Superior temporal gyrus (tissue), 1 donor: ENCODE measurements at regions not wholly inside any gene's neighbourhood (a gene's known extent, or its start where the extent isn't known, plus 50 kb on each side); places are given as distances from the start of the nearest gene placed in this dataset.

Experiments
- DNase-seq: peaks from one replicate; pipeline ENCODE4 v3.0.0-alpha.2; 2016; ENCODE audit errors: extremely low spot score

DNA sequence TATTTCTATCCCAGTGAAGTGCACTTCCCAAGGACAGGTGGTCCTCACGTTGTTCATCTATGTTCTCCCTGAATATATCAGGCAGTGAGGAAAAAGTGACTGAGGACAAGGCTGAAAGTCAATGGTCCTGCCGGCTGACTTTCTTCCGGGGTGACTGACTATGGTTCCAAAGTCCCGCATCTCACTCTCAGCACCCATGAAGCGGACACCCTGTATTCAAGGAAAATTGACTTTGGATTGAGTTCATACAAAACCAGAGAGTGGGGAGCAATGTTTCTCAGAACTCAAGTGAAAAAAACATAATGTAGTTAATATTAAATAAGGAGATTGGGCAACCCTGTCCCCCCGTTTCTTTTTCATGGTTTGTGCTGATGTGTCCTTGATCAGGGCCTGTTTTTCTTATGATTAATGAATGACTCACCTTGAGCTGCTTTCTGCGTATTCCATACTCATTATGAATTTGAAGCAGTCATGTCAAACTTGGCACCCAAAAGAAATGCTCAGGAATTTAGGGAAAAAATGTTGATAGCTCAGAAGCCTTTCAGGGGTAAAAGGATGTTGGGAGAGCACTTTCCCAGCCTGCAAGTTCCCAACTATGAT is 184.0 kb downstream of the CYLD start:
- no peak for DNase-seq

DNA sequence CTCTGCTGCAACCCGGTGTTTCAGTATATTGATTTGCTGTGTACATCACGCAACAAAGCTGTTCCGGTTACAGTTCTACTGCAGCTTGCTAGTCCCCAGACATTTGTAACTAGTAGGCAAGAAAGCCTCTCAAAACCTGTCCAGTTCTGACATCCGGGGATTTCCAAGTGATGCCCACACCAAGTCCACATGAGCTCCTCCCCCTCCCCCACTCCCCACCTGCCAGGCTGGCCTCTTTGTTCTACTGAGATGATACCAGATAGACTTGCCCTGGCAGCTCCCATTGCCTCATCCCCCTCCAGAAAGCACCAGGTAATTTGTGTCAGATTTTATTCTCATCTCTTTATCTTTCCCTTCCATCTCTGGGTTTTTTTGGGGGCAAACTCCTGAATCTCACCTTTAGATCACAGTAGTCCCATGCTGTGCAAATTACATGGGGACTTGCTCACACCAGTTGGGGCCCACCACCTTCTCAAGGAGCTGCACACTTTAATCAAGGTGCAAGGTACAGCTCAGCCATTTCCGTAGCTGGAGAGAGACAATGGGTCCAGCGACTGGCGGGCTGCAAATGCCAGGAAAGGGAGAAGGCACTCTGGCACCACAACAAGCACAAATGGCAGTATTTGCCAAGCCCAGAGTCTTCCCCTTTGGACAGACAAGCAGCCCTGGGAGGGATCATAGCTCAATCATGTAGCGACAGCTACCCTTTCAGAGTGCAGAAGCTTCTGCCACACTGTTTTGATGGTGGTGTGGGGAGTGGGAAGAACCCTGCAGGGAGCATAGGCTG is 183.1 kb downstream of the CYLD start:
- no peak for DNase-seq

DNA sequence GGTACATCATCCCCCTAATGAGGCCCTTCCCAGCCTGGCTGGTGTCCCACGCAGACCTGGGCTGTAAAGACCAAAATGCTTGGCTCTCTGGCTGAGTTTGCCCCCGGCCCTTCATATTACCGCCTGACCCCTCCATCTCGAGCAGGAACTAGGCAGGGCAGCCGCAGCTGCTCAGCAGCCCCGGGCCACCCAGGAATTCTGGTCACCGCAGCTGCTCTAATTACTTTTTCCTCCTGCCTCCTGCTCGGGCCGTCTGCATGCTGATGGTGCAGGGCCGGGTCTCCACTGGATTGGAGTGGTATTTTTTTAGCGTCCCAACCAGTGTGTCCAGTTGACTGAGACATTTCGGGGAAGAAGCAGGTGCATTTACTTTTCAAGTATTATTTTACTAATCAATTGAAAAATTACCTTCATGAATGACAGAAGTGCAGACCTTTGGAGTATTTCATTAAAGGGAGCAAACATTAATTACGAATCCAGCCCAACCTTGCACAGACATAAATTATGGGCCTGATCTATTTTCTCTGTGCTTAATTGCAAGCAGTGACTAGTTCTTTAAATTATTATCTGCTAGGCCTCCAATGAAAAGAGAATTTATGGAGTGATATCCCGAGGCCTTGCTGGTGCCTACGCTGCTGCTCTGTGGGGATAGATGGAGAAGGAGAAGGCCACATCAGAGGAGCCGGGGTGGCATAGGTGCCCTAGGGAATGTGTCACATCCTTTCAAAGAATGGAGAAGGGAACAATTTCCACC is 176.2 kb downstream of the CYLD start:
- DNase-seq: no peak

DNA sequence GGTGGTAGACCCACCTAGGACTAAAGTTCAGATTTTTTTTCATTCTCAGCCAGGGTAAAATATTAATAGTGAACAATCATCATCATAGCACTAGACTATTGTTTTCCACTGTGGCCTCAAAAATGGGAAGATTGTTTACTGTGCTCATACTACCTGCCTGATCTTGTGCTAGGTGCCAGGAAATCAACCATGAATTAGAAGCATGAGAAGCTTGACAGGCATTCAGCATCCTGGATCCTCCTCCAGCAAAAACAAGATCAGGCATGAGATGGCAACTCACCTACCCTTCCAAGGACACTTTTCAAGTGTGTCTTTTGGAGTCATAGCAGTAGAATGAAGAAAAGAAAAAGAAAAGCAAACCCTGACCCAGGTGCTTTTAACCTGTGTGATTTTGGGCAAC is 174.2 kb downstream of the CYLD start:
- no peak for DNase-seq

DNA sequence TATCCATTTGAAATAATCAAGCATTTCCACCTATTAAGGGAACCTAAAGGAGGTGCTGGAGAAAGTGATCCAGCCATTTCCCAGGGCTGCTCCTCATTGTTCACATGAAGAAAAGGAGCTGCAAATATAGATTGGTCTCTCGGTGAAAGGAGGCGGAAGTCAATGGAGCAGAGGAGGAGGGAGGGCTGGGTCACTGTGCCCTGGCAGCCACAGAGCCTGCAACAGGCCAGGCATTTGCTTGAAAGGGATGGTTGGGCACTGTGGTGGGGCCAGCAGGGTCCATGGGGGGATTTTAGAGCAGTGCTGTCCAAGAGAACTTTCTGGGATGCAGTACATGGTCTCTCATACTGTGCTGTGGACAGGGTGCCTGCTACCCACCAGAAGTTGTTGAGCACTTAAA is 173.2 kb downstream of the CYLD start:
- no peak for DNase-seq

DNA sequence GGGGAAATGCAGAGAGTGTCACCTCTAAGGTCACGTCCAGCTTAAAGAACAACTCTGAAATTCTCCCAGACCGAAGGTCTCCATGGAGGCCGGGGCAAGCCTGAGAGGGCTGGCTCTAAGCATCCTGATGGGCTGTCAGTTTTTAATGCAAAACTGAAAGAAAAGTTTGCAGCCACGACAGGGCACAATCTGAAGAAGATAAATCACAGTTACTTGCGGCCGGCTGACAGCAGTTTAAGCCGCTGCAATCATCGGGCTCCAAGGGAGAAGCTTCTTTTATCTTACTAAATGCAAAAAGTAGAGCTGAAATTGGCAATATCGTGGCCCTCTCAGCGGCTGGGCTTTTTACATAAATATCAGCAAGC is 168.8 kb downstream of the CYLD start:
- no peak for DNase-seq

DNA sequence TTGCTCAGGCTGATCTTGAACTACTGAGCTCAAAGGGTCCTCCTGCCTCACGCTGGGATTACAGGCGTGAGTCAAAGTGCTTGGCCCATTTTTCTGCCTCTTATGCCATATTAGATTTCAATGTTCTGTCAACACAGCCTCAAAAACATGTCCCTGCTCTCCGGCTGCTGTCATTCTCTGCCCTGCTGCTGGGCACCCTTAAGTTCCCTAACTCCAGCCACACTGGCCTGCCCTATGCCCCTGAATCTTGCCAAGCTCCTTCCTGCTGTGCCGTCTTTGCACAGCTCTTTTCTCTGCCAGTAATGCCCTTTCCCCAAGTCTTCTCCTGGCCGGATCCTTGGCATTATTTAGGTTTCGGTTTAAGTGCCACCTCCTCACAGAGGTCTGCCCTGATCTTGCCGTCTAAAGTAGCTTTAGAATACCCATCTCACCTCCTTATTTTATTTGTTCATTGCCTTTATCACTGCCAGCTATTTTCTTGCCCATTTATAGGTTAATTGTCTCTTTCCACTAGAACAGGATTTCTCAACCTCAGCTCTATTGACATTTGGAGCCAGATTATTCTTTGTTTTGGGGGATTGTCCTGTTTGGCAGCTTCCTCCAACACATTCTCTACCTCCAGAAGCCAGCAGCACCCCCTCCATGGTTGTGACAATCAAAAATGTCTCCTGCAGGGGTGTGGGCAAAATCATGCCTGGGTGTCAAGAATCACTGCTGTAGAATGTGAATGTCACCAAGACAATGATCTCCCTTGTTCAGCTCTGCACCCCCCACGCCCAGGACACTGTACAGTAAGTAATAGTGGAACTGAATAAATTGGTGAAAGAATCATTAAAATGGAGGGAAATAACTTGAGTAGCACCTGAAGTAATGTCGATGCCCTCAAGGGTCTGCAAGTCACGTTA is 168.2 kb downstream of the CYLD start:
- DNase-seq: peak; percentile 32

DNA sequence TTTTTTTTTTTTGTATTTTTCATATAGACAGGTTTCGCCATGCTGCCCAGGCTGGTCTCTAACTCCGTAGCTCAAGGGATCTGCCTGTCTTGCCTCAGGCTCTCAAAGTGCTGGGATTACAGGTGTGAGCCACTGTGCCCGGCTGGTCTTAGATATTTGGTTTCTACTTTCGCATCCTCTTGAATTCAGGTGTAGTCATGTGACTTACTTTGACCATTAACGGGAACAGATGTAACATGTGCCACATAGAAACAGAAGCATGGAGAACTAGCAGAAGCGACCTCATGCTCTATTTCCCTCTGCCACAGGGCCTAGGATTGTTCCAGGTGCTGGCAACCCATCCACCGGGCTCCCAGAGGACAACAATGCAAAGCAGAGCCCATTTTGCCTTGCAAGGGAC is 166.6 kb downstream of the CYLD start:
- no peak for DNase-seq

DNA sequence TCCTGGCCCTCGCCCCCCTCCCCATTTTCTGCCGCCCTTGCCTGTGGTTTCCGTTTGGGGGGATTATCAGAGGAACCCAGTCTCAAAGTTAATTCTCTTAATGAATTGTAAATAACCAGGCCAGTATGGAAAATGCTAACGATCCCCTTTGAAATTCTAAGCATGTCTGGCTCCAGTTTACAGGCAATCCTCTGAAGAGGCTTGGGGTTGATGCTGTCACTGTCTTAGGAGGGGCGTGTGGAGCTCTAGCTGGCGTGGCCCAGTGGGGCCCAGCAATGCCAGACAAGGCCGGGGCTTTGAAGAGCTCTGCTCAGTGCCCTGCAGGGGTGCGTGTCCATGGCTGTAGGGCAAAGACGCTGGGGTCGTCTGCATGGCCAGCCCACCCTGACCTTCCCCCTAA is 164.6 kb downstream of the CYLD start:
- no peak for DNase-seq

DNA sequence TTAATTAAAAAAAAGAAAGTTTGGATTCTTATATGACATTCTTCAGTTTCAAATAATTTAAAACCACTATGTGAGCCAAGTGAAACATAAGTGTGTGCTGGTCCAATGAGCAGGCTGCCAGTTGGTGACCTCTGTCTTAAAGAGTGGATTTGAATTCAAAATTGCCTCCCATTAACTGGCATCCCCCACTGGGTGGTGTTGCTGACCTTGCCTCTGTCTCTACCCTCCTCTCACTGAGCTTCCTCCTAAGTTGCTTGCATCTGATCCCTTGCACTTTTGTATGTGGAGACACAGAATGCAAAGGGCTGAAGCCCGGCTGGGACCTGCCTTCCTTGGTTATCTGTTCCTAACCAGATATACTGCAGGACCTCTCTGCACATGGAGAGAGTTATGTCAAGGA is 160.6 kb downstream of the CYLD start:
- DNase-seq: peak; percentile 39

DNA sequence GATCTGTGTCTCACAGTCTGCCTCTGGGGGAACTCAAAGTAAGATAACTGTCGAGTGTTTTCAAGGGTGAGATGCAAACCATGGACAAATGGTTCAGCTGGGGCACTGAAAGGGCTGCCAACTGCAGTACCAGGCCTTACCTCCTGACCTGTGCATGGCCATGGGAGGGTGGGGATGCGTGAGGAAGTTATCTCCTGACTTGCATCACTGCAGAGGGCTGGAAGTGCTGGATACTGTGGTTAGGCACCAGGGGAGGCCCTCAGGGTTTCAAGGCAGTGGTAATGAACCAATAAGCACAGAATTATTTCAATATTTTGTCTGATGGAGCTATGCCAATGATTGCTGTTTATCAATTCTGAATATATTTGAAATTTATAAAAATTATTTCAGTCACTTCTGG is 159.2 kb downstream of the CYLD start:
- no peak for DNase-seq

DNA sequence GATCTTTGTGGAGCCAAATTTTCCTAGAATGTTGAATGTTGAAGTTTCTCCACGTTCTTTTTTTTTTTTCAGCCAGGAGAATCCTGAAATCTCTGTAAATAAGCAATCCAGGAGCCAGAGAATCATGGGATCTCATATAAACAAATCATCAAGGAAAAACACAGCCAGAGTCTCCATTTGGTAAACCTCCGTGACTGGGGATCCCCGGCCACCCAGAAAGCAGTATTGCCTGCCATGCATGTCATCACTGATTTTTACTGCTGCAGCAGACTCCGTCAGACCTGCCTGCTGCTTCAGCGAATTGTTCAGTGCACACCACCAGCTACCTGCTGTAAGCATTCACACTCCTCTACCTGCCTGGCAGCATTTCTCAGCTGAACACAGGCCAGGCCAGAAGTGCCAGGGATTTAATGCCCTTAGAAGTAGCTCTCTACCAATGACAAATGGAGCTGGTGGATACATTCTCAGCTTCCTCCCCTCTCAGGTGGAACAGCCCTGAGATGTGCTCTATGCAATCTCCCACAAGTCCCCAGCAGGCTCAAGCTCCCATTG is 158.6 kb downstream of the CYLD start:
- DNase-seq: no peak

DNA sequence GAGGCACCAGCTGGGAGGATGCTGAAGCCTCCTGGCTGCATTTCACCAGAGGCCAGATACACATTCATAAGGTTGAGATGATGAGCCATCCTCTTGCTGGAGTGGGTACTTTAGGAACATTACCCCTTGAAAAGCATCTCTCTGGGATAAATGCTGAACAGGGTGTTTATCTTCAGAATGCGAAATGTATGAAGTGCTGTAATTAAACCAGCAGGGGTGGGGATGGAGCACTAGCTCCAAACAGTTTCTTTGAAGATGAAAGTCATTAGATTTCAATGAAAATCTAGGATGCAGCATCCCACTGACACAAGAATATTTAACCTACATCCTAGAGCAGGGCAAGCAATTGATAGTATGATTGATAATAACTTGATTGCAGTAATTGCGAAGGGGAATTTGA is 158.1 kb downstream of the CYLD start:
- no peak for DNase-seq

DNA sequence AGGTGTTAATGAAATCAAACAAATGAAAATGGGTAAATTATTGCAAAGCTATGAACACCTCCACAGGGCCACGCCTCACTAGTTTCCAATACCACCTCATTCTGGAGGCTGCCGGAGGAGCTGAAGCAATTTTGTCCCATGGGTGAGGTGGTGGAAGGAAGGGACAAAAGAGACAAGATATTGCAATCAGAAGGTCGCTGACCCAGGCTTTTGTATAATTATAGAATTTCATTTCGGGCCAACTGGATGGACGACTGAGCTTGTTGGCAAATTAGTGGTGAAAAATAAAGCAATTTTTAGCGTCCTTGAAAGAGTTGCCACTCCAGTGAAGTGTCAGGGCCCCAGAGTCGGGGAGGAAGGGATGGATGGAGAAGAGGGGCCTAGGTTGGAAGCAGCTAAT is 147.9 kb downstream of the CYLD start:
- DNase-seq: no peak

DNA sequence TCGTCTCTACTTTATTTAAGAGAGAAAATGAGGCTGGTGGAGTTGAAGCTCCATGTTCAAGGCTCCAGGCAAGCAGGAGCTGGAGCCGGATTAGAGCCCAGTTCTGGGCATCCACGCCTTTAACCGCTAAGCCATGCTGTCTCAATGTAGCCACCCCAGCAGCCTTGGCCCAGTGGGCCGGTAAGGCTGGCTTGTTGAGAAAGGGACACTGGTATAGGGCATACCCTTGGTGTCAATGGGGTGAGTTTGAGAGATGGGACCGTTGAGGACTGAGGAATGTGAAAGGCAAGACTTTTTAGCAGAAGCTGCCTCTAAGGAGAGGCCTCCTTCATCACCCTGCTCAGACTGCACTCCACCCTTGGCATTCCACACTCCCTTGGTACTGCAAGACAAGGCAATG is 147.4 kb downstream of the CYLD start:
- no peak for DNase-seq

DNA sequence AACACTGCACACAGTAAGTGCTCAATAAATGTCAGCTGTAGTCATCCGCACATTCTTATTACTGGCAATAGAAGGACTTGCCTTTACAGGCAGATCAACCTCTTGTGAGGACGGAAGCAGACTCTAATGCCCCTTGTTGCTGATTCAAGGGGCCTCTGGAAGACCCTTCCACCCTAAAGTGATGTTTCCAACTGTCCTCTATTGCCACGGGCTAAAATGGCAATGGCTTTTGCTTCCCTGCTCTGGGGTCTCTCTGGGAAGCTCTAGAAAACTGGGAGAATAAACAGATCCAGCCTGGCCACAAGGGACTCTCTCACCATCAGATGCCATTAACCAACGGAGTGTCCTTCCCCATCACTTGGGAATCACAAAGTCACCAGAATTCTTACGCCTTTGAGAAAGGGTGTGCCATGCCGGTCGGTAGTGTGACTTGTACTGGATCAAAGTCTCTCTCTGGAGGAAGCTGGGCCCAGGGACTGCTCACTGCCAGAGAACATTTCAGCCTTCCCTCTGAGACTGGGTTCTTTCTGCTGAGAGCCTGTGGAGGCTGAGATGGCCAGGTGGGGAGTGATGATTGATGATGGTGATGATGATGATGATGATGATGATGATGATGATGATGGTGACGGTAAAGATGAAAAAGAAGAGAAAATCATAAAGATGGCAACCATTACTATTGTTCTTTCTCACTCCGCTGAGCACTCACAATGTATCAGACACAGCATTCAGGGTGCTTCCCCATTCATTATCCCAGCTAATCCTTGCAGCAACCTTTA is 146.8 kb downstream of the CYLD start:
- no peak for DNase-seq

DNA sequence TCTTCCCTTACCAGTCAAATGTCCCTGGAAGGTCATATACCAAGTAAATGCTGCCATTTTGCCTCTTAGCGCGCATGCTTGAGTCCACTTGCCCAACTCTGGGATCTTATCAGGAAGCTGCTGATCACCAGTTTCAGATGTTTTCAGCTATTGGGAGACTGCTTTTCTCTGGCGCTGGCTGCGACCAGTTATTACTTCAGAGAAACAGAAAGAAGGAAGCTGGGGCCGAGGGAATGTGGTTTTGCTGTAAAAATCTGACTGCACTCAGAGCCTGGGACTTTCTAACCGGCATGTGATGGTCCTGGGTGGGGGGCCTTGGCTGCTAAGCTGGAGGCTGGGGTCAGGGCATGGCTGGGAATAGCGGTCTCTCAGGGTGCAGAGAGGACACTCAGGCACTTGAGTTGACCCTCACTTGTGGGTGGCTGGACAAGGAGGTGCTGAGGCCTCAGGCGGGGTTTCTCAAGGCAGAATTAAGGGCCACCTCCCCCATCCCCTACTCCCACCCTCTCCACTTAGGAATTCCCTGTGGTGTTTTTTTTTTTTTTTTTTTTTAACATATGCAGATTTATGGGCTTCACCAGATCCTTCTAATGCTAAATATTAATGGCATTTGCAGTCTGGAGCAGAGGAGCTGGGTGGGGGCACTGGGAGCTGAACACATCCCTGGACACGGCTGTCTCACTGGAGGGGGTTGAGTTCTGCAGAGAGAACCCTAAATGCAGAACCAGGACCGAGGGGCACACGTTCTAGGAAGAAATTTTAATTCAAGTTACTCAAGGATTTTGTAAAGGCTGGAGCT is 145.8 kb downstream of the CYLD start:
- DNase-seq: no peak

DNA sequence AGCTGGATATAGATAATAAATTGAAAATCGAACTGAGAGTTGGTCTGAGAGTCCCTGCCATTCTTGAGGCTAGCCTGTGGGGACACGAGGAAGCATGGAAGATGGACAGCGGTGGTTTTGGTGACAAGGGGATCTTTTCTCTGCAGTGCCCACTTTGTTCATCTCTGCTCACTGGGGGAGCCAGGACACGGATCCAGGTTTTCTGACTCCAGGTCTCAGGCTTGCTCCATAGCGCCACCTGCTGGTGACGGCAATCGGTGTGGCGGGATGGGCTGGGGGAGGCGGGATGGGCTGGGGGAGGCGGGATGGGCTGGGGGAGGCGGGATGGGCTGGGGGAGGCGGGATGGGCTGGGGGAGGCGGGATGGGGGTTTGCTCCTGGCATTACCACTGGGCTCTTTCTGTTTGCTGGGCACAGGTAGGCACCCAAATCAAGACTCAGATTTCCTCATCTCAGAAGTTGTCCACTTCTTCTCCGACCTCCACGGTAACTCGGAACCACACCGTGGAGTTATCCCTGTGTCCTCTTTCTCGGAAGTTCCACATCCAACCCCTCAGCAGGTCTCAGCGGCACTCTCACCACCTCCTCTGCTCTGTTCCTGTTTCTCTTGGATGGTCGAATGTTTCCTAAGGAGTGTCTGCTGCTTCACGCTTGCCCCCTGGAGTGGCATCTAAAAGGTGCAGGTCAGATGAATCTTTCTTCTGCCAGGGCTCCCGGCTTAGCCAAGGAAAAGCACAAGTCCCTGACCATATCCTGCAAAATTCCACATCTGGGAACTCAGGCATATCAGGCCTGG is 142.4 kb downstream of the CYLD start:
- no peak for DNase-seq

DNA sequence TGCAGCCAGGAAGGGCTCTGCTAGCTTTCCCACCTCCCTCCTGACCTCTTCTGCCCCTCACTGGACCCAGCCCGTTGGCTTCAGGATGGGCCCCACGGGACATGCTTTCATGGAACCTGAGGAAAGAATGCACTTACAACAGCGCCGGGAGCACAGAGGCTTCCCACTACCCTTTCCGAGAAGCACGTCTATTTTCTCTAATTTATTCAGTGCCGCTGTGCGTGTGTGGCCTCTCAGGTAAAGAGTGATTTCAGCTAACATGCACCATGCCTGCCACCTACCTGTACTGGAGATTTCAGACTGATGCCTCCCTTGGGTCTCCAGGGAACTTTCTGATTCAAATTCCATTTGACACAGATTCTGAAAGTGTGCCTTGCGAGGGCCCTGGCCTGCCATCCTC is 140.1 kb downstream of the CYLD start:
- no peak for DNase-seq
